ENCODE measurements at regions not wholly inside any gene's neighbourhood (a gene's known extent, or its start where the extent isn't known, plus 50 kb on each side); places are given as distances from the start of the nearest gene placed in this dataset.

DNA sequence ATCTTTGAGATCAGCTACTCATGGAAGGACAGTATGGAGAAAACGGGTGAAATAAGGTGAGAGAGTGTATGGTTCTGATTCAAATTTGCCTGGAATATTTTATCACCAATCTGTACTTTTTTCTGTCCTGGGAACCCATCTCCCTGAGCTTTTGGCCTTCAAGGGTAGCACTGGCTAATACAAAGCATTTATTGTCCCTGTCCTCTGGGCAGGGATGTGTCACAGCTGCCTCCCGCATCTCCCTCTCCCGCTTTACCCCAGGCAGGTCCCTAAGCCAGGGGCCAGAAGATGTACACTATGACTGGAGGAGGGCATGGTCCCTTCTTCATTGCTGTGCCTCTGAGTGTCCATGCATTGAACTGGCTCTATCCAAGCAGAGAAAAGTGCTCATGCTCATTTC lies 201.7 kb upstream of the CHRNA7 start:
- no peak for DNase-seq (ENCODE audit: low read depth)

DNA sequence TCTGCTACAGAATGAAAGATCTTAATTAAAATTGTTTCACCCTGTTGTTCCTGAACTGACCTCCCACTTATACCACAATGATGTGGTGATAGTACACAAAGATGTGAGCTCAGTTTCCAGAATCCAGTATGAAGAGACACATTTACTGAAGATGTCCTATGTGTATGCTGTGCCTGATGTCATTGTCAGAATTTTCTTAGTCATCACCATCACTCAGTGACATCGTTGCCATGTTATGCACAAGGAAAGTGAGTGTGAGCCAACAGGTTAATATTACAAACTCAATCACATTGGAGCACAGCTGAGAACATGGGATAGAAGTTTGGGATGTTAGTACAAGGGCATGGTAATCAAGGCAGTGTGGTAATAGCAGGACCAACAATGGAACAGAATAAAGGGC lies 199.7 kb upstream of the CHRNA7 start:
- DNase-seq (ENCODE audit: low read depth) = no peak

DNA sequence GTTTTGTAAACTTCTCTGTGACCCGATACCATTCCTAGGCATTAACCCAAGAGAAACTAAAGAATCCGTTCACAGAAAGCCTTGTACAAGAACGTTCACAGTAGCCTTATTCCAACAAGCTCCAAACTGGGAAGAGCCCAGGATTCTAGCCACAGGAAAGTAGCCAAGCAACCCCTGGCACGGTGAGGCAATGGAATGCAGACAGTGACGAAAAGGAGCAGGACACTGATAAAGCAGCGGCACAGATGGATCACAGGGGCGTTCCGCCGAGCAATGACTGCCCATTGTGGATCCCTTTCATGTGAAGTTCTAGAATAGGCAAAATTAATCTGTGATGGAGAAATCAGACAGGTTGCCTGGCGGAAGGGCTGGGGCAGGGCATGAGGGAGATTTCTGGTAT lies 198.7 kb upstream of the CHRNA7 start:
- DNase-seq (ENCODE audit: low read depth) = no peak

DNA sequence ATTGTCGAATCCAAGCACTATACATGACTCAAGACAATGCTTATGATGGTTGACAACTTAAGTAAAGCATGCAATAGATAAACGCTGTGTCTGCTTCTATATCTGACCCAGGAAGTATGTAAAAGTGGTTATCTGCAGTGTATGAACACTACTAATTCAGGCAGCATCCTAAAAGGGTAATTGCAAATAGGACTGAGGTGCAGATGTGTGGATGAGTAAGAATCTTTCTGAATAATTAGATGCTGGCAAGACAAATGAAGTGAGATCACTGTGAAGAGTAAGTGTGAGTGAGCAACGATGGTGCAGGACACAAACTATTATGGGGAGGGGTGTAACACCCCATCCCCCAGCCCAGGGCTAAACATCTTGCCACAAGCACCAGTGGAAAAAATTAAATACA lies 195.7 kb upstream of the CHRNA7 start:
- DNase-seq (ENCODE audit: low read depth) = no peak

DNA sequence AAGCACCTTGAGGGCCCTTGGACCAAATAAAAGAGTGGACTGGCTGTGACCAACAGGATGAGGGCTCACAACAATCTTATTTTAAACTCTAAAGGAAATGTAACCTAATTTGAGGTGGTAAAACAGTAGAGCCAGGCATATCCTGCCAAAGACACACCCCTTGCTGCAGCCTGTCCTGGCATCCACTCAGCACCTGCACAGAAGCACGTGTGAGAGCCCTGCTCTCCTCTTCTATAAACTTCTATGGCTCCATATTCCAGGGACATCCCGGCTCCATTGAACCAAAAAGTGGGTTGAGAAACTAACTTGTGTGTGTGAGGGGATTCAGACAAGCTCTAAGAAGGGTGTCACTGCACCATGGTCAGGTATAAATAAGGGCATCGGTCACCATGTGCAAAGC lies 190.9 kb upstream of the CHRNA7 start:
- DNase-seq (ENCODE audit: low read depth) = no peak

DNA sequence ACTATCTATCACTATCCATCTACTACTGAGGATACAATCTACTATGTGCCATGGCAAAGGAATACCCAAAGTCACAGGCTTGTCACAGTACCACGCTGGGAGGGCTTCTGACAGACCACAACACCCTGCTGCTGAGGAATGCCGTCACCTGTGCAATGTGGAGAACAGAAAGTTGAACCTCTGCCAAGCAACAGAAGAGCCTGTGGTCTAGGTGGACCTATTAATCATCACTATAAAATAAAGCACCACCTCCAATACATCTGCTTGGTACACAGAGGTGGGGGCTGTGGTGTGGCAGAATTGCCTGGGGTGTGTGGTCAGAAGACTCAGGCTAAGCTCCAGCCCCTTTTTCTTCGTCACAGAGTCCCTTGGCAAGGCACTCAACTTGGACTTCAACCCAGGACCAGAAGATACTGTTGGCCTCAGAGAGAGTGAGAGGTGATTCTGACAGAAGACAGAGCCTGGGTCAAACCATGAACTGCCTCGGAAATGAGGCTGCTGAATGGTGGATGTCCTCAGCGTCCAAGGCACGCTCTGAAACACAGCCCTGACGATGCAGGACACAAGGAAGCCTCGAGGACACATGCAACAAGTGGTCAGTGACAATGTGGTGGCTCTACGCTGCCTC lies 189.4 kb upstream of the CHRNA7 start:
- no peak for DNase-seq (ENCODE audit: low read depth)

DNA sequence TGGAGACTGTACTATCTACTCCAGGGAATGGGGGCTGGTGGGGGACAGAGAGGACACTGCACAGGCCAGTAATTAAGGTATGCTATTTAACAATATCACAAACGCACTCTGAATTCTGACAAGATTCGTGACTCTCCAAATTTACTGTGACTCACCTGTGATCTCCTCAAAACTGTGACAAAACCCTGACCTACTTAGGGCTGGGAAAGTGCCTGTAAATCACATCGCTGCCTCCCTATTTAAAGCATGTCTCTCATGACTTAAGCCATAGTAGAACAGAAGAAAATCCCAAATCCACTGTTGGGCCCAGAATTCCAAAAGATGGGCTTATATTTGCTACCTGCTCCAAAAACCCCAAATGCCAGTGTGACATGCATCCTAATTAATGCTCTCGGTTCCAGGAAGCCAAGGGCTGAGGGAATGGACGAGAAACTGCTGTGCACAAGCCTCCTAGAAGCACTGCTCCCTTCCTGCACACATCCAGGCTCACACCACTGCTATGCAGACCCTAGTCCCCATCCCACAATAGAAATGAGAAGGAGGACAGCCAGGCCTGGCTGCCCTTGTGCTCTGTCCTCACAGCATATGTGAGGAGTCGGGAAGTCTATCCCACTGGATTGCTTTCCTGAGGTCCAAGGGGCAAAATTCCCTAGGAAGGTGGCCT lies 187.7 kb upstream of the CHRNA7 start:
- DNase-seq (ENCODE audit: low read depth) = no peak

DNA sequence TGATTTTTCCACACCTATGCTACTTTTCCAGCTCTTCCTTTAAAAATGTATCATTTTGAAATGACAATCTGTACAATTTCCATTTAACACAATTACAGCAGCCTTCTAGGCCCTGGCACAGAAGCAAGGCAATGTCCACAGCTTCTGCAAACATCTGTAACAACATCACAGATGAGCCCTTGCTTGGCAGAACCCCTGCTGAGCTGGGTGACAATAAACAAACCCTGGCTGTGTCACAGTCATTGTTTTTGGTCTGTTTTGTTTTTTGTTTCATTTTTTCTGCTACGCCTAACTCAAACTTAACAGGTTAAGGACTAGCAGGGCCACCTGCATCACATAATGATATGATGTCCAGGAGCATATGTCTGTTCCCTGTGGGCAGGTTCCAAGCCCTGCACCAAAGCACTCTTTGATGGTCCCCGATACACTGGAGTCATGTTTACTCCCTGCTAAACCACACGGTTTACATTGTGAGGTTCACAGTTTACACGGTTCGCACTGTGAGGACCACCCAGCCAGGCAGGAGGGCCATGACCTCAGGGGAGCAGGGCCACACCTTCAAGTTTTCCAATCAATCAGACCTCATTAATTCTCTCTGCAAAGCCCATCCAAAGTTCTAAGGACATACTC lies 186.8 kb upstream of the CHRNA7 start:
- no peak for DNase-seq (ENCODE audit: low read depth)

DNA sequence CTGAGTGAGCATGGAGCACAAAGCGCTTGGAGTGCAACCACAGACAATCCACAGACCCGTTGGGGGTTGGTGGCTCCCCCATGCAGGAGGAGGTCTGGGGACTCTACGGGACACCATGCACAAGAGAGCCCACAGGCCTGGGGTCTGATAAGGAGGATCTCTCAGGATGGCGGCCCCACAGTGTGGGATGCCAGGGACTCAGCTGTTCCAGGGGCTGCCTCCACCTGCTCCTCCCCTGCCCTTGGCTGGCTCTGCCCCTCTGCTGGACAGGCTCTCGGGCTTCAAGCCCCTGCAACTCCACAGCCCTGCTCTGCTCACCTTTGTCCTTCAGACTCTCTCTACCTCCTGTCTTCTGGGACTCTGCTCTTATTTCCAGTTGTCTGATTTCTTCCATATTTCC lies 184.5 kb upstream of the CHRNA7 start:
- DNase-seq (ENCODE audit: low read depth) = no peak

DNA sequence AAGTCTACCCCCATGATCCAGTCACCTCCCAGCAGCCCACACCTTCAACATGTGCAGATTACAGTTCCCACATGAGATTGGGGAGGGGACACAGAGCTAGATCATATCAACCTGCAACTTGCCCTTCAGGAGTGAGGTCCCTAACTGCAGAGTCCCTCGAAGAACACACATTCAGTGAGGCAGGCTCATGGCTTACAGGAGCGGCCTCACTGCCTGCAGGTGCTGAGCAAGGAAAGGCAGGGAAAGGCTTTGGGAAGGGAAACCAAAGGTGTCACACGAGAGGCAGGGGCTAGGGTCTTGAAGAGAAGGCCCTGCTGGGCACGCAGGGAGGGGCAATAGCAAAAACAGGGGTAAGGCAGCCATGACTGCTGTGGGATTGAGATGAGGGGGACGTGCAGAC lies 182.4 kb upstream of the CHRNA7 start:
- peak; percentile 21 for DNase-seq (ENCODE audit: low read depth)

DNA sequence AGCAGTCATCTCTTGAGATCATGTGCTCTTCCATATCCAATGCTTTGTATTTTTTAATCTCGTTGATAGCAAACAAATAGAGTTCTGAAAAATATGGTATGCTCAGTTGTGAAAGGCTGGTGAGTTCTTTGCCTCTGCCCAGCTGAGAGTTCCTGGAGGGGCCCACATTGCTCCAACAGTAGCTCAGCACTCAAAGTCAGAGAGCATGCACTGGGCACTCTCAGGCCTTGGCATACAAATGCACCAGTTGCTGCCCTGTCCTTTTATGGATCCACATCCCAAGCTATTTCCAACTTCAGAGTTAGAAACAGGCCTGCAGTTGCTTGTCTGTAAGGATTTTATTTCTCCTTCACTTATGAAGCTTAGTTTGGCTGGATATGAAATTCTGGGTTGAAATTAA lies 181.7 kb upstream of the CHRNA7 start:
- DNase-seq (ENCODE audit: low read depth) = no peak

DNA sequence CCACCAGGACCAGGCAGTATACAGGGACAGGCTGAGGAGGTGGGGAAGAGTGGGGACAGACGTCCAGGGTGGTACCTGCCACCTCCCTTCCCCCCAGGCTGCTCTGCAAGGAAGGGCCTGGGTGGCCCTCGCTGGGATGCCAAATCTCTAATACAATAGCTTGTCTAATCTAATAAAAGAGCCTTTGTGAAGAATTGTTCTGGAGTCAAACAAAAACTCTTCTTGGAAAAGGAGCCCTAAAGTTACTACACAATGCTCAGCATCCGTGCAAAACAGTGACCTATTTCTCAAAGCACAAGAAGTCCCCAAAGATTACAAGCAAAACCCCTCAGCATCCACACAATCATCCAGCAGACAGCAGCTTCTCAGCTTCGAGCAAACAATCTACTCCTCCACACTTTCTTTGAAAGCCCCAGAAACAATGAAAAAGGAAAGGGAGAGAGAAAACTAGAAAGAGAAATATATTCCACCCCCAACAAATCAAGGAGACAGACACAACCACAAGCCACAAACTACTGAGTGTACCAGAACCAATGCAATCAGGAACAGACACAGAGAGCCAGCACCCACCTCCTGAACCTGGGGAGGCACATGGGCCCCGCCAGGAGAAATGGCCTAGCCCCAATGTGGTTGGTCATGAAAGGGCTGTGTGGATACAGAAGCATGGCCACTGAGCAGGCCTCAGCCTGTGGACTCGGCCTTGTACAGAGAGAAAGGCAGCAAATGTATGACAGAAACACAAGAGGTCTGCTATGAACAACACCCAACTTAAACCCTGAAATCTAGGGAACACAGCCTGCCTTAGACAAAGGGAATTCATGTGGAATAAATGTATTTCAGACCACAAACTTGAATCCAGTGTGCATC lies 177.1 kb upstream of the CHRNA7 start:
- no peak for DNase-seq (ENCODE audit: low read depth)

DNA sequence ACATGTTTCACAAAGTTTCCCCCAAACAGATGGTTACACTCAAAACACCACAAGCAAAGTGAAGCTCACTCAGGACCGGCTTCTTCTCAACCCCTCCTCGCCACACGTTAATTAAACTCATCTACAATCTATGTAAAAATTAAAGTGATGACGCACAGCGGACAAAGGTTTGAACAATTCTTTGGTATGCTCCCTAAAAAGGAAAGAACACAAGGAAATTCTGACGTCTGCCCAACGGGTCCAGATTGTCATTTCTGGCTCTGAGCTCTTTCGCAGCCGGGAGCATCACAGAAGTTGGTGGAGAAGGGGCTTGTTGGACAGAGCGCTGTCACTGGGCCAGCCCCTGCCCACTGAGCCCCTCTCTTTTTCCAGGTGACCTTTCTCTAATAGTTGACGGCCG lies 173.7 kb upstream of the CHRNA7 start:
- DNase-seq (ENCODE audit: low read depth) = no peak

DNA sequence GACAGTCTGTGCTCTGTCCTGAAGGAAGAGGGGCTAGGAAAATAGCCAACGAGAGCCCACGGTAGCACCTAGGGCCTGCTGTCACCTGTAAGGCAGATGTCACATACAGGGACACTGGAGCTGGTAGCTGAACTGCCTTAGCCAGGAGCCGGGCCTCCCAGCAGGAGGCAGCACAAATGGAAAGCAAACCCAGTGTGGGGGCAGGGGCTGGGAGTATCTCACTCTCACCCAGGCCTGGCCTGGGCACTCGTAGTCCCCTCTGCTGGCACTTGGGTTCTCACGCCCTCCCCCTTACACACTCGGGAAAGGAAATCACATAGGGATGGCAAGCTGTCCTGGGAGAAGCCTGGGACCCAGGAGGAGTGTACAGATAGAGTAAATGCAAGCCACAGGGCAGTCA lies 173.1 kb upstream of the CHRNA7 start:
- DNase-seq (ENCODE audit: low read depth) = no peak

DNA sequence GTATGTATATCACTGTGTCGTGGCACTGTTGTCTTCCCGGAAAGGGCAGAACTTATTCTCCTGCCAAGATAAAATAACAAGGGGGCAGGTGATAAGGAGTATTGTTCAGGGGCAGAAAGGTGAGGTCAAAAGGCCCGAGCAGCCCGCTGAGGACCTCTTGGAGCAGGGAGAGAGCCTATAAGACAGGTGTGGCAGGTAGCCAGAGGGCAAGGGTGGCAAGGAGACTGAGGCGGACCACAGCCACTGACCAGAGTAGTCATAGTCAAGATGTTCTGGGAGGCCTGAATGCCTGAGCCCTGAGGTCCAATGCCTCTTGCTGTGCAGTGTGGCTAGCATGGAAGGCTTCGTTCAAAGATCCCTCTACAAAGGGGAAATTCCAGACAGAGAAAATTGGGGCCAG lies 172.3 kb upstream of the CHRNA7 start:
- no peak for DNase-seq (ENCODE audit: low read depth)

DNA sequence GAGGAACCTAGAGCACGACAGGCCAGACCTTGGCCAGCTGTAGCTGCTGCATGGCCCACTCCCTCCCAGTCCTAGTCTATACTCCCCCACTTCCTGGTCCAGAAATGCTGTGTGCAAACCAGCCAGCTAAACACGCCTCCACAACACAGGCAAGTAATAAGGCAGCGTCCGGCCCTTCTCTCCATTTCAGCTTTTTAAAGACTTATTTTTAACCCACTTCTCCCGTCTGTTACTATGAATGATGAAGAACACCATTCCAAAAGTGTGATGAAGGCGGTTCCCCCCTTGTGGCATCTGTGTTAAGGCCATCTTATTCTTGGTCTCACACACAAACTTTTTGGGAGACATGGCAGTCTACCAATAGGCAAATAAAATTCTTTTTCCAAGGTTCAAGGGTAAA lies 164.1 kb upstream of the CHRNA7 start:
- DNase-seq (ENCODE audit: low read depth) = no peak

DNA sequence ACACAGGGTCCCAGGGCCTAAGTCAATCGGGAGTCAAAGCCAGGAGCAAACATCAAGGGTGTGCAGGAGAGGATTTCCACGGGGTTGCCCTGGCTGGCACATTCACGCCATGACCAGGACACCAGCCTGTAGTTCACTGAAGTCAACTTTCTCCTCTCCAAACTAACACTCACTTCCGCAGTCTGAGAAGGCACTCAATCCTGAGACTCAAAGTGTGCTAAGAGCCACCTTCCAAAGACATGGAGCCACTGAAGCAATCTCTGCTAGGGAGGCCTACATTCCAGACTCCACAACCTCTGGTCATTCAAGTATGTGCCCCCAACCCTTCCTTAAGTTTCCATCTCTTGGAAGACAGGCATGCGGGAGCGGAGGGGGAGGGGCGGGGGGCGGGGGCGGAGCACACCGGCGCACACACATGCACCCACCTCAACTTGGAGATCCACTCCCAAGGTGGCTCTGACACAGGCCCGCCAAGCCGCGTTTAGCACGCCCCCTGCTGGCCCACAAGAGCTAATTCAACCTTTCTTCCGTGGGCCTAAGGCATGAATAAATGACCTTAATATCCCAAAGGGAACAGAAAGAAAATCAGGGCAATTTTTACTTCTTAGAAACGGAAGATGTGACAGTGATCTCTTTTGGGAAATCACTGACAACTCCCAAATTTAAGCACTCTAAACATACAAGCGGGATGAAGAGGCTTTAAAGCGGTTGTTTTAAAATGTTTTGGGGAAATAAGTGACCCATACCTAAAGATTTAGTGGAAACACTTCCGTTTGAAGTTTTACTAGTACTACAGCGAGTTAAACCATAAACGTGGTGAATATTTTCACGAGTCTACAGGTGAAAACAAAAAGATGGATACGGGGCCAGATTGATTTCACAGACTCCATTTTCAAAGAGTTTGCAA lies 162.5 kb upstream of the CHRNA7 start:
- DNase-seq (ENCODE audit: low read depth) = peak; percentile 21

DNA sequence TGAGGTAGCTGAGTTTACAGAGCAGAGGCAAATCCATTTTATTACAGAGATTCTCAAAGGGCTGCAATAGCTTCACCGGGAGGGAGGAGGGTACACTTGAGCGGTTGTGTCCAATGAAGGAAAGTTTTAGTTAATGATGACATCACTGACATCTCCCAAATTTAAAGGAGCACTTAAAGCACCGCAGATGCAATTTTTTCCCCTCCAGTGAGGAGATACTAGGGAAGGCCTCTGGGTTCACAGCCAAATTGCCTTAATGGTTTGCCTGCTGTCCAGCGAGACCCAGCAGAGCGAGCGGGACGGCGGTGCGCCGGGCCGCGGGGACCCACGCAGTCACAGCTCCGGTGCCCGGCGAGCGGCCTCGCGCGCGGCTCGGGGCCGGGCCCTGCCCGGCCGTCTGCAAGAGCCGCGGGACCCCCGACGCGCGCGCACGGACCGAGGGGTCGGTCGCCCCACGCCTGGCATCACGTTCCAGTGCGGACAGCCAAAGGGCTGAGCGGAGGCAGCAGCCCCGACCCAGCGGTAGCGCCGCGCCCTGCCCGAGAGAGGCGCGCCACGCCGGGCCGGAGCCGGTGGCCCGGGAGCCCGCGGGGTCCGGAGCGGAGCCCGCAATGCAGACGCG lies 160.5 kb upstream of the CHRNA7 start:
- no peak for DNase-seq (ENCODE audit: low read depth)

DNA sequence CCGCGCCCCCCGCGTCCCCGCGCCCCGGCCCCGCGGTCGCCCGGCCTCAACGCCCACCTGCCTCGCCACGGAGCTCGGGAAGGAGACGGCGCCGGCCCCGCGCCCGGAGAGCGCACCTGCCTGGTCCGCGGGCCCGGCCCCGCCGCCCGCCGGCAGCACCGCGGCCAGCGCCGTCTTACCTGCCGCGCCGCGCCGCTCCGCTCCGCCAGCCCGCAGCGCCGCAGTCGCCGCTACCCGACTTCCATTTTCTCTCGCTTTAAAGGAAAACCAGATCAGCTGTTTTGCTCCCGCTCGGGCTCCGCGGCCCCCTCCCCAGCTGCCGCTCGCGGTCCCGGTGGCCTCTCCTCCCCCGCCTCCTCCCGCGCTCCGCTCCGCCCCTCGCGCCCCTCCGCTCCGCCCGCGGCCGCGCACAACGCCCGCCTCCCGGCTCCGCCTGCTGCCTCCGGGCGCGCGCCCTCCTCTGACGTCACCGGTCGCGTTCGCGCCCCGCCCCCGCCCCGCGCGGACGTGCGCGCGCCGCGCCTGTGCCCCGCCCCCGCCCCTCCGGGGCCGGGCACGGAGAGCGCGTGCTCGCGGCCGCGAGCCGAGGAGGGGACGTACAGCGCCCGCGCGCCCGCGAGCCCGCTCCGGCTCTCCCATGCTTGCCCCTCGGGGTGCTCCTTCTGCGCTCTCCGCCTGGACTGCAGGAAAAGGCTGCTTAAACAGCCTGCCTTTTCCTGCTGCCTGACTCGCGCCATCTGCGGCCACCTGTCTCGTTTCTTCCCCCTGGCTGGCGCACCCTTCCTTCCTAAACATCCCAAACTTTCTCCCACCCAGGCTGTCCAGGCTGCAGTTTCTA lies 159.8 kb upstream of the CHRNA7 start, which contains the start of gene OTUD7A:
Gene OTUD7A, minus strand, starts transcription at position 346 of the 838 bp plus-strand sequence.
- peak; percentile 45 for DNase-seq (ENCODE audit: low read depth)

DNA sequence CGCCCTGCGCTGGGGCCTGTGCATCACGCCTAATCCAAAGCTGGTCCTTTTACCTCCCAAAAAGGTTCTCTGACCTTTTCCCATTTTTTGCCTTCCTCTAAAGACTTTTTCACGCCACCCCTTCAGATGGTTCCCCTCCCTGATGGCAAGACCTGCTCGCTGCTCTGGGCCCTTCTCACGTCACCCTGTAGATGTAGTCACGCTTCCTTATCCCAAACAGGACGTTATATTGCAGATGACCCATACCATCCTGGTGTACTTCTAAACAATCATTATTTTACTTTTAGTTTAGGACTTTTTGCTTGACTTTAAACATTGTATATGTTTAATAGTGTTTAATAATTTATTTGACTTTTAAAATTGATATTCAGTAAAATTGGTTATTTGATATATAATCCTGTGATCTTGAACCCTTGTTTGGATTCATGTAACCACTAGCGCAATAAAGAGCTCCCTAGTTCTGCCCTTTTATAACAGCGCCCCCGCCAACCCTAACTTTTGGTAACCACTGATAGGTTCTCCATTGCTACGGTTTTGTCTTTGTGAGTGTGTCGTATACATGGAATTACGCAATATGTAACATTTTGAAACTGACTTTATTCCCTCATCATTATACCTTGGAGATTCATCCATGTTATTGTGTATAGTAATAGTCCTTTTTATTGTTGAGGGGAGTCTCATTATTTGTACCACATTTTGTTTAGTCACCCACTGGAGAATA lies 159.0 kb upstream of the CHRNA7 start:
- no peak for DNase-seq (ENCODE audit: low read depth)

All from CMK (cell line).